NCI-H146 treated with DMSO at 0.1 percent for 48 hours (cell line): ENCODE measurements at regions not wholly inside any gene's neighbourhood (a gene's known extent, or its start where the extent isn't known, plus 50 kb on each side); places are given as distances from the start of the nearest gene placed in this dataset.

Source experiments
- DNase-seq: peaks from one replicate; lab custom pipeline; 2025; ENCODE audit not compliant: unreplicated experiment; lab: John Stamatoyannopoulos, UW

GRCh38 chr15:58235961-58236360 is 97.8 kb downstream of the AQP9 start:
- DNase-seq = no peak

GRCh38 chr15:58240191-58240932 is 102.2 kb downstream of the AQP9 start:
- DNase-seq = no peak

- DNase-seq = no peak
Measured at GRCh38 chr15:58241872-58242271, 103.7 kb downstream of the AQP9 start.

GRCh38 chr15:58243070-58243469 is 104.9 kb downstream of the AQP9 start:
- peak; percentile 23 for DNase-seq

- no peak for DNase-seq
Measured at GRCh38 chr15:58244536-58244935, 106.4 kb downstream of the AQP9 start.

GRCh38 chr15:58246041-58246440 is 107.9 kb downstream of the AQP9 start:
- DNase-seq = no peak

GRCh38 chr15:58247855-58248842 is 110.0 kb downstream of the AQP9 start:
- no peak for DNase-seq

- no peak for DNase-seq
Measured at GRCh38 chr15:58249646-58250312, 111.6 kb downstream of the AQP9 start.

- no peak for DNase-seq
Measured at GRCh38 chr15:58252586-58253323, 114.6 kb downstream of the AQP9 start.

- no peak for DNase-seq
Measured at GRCh38 chr15:58257776-58258325, 119.7 kb downstream of the AQP9 start.

GRCh38 chr15:58258501-58259292 is 120.5 kb downstream of the AQP9 start:
- no peak for DNase-seq

GRCh38 chr15:58260205-58260724 is 122.1 kb downstream of the AQP9 start:
- no peak for DNase-seq

- no peak for DNase-seq
Measured at GRCh38 chr15:58260725-58261267, 122.6 kb downstream of the AQP9 start.

- no peak for DNase-seq
Measured at GRCh38 chr15:58261368-58261767, 123.2 kb downstream of the AQP9 start.

GRCh38 chr15:58264053-58264971 is 126.1 kb downstream of the AQP9 start:
- DNase-seq = no peak

- no peak for DNase-seq
Measured at GRCh38 chr15:58267051-58267450, 128.9 kb downstream of the AQP9 start.

GRCh38 chr15:58268746-58269267 is 130.6 kb downstream of the AQP9 start:
- no peak for DNase-seq
